Upper lobe of left lung (tissue), 4 donors: ENCODE measurements at regions not wholly inside any gene's neighbourhood (a gene's known extent, or its start where the extent isn't known, plus 50 kb on each side); places are given as distances from the start of the nearest gene placed in this dataset.

ENCODE experiments used
- POLR2A ChIP-seq, 4 donors: fragments of 450-650 bp; IDR thresholded peaks; one replicate each; pipeline ENCODE4 v1.5.1; 2016 to 2017; ENCODE audit warnings: antibody characterized with exemption in 4 of 4, mild to moderate bottlenecking in 2 of 4
- TF ChIP-seq, protein P1 (sequence below), 6 experiments: fragments of 450-650 bp in 4 of 6; fragments of 200-600 bp in 2 of 6; sonication (generic) in 2 of 6; IDR thresholded peaks; one replicate each; pipeline ENCODE4 v1.5.1; 2016 to 2019; ENCODE audit warnings: antibody characterized with exemption in 6 of 6

DNA sequence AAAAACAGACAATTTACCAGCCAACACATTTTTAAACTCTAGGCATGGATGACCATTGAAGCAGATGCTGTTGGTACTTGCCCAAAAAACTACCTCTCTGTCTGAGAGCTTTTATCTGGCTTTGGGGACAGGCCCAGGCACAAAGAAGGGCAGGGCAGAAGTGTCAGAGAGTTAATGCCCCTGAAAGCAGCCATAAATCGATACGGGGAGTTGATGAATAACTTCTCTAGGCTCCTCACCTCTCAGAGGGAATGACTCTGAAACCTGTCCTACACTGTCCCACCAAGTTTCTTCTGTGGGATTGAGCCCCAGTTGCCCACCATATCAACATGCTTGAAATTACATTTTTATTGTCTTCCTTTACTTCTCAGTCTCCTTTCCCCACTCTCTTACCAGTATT is 113.0 kb upstream of the DAAM1 start:
- TF ChIP-seq POLR2A (IDR thresholded peaks at IDR 0.05) = no peak
- TF ChIP-seq, protein P1, sequence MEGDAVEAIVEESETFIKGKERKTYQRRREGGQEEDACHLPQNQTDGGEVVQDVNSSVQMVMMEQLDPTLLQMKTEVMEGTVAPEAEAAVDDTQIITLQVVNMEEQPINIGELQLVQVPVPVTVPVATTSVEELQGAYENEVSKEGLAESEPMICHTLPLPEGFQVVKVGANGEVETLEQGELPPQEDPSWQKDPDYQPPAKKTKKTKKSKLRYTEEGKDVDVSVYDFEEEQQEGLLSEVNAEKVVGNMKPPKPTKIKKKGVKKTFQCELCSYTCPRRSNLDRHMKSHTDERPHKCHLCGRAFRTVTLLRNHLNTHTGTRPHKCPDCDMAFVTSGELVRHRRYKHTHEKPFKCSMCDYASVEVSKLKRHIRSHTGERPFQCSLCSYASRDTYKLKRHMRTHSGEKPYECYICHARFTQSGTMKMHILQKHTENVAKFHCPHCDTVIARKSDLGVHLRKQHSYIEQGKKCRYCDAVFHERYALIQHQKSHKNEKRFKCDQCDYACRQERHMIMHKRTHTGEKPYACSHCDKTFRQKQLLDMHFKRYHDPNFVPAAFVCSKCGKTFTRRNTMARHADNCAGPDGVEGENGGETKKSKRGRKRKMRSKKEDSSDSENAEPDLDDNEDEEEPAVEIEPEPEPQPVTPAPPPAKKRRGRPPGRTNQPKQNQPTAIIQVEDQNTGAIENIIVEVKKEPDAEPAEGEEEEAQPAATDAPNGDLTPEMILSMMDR (IDR thresholded peaks at IDR 0.05) = no peak
